ENCODE measurements at regions not wholly inside any gene's neighbourhood (a gene's known extent, or its start where the extent isn't known, plus 50 kb on each side); places are given as distances from the start of the nearest gene placed in this dataset.

DNA sequence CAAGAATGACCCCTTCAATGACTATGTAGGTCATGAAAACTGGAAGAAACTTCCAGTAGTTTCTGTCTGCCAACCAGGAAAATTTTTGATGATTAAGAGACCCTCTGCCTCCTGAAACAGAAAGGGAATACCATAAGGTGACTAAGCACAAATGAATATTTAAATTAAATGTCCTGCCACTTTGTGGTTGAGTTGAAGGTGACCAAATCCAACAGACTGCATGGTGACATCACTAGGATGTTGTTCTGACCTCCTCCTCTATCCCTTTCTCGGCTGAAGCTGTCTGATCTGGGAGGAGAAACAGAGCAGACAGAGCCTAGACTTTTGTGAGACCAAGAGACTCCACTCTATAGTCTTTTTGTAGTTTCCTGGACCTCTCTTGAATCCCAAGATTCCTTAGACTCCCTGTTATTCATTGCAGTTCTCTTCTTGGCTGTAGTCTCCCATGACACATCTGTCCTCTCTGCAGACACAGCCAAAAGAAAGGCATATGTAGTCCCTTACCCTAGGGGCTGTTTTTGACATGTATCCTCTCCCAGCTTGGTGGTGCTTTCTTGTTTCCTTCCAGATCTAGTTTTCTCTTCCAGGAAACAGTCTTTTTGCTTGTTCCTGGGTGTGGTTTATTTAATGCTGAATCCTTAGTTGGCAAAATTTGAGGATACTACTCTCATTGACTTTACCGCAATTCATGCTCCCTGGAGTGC is 55.2 kb upstream of the UBE3A start:
- no peaks in the 10 kb centered on the region for H3K4me1 ChIP-seq
- H3K9ac ChIP-seq (ENCODE audit: low read depth in 2 of 2, low read length in 2 of 2): no peak overlapping the region
- no peak for DNase-seq
- no peak overlapping the region for H3K27ac ChIP-seq
- TF ChIP-seq, protein P1, sequence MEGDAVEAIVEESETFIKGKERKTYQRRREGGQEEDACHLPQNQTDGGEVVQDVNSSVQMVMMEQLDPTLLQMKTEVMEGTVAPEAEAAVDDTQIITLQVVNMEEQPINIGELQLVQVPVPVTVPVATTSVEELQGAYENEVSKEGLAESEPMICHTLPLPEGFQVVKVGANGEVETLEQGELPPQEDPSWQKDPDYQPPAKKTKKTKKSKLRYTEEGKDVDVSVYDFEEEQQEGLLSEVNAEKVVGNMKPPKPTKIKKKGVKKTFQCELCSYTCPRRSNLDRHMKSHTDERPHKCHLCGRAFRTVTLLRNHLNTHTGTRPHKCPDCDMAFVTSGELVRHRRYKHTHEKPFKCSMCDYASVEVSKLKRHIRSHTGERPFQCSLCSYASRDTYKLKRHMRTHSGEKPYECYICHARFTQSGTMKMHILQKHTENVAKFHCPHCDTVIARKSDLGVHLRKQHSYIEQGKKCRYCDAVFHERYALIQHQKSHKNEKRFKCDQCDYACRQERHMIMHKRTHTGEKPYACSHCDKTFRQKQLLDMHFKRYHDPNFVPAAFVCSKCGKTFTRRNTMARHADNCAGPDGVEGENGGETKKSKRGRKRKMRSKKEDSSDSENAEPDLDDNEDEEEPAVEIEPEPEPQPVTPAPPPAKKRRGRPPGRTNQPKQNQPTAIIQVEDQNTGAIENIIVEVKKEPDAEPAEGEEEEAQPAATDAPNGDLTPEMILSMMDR (IDR thresholded peaks at IDR 0.05): no peak
- intact Hi-C loops (cut with DNase I): no loop called here
- H3K36me3 ChIP-seq: no peaks in the 10 kb centered on the region
- H3K27me3 ChIP-seq: no peaks in the 10 kb centered on the region
- H3K9me3 ChIP-seq: no peaks in the 10 kb centered on the region
- H3K4me3 ChIP-seq: no peak overlapping the region

DNA sequence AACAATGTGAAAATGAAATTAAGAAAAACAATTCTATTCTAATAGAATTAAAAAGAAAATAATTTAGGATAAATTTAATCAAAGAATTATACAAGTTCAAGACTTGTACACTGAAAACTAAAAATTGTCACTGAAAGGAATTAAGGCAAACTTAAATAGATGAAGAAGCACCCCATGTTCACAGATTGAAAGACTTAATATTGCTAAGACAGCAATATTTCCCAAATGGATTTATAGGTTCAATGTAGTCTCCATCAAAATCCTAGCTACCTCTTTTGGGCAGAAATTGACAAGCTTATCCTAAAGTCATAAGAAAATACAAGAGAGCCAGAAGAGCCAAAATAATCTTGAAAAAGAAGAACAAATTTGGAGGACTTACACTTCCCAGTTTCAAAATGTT is 53.5 kb upstream of the UBE3A start:
- H3K4me1 ChIP-seq: no peaks in the 10 kb centered on the region
- intact Hi-C loops (cut with DNase I): no loop called here
- no peak overlapping the region for H3K9ac ChIP-seq (ENCODE audit: low read depth in 2 of 2, low read length in 2 of 2)
- no peaks in the 10 kb centered on the region for H3K36me3 ChIP-seq
- H3K27me3 ChIP-seq: no peaks in the 10 kb centered on the region
- DNase-seq: no peak
- TF ChIP-seq, protein P1 (IDR thresholded peaks at IDR 0.05): no peak
- no peak overlapping the region for H3K27ac ChIP-seq
- H3K9me3 ChIP-seq: no peaks in the 10 kb centered on the region
- H3K4me3 ChIP-seq: no peak overlapping the region
